ENCODE measurements at regions not wholly inside any gene's neighbourhood (a gene's known extent, or its start where the extent isn't known, plus 50 kb on each side); places are given as distances from the start of the nearest gene placed in this dataset.

GRCh38 chr11:119890466-119890865 lies 161.5 kb upstream of the NECTIN1 start:
- intact Hi-C loops (cut with micrococcal nuclease): no loop called here
- Mint-ChIP-seq H3K36me3 (no peaks in the 10 kb centered on the region), H3K9me3 (no peaks in the 10 kb centered on the region), H3K27ac (no peak overlapping the region), H3K27me3 (ENCODE audit: low read depth in 2 of 2) (peaks cover 15 to 35% of the 10 kb centered on the region in 2 donors), H3K4me3 (no peak overlapping the region), H3K4me1 (peaks cover 0 to 4% of the 10 kb centered on the region in 2 donors)
- H3K9me3 ChIP-seq (ENCODE audit: control insufficient read depth, insufficient read depth, low read length): no peaks in the 10 kb centered on the region
- no peaks in the 10 kb centered on the region for H3K36me3 ChIP-seq (ENCODE audit: control insufficient read depth, insufficient read depth, low read length)
- H3K4me3 ChIP-seq (ENCODE audit: low read length): no peak overlapping the region
- no peak for TF ChIP-seq CTCF (IDR thresholded peaks at IDR 0.05)
- no peak for DNase-seq
- no peak overlapping the region for H3K27ac ChIP-seq (ENCODE audit: low read length)
- H3K4me1 ChIP-seq (ENCODE audit: control insufficient read depth, insufficient read depth, low read length): peaks cover 6% of the 10 kb centered on the region
- ATAC-seq: no peak
- H3K27me3 ChIP-seq (ENCODE audit: control insufficient read depth, insufficient read depth, low read length): peaks cover 2% of the 10 kb centered on the region
- 86% methylated on average over 5 of the region's 5 CpGs for WGBS (ENCODE audit: insufficient coverage)

GRCh38 chr11:119889728-119890280 lies 160.8 kb upstream of the NECTIN1 start:
- intact Hi-C loops (cut with micrococcal nuclease): no loop called here
- no peak for TF ChIP-seq CTCF (IDR thresholded peaks at IDR 0.05)
- Histone ChIP-seq H3K27ac (ENCODE audit: low read length) (no peak overlapping the region), H3K4me1 (ENCODE audit: control insufficient read depth, insufficient read depth, low read length) (no peaks in the 10 kb centered on the region), H3K9me3 (ENCODE audit: control insufficient read depth, insufficient read depth, low read length) (no peaks in the 10 kb centered on the region), H3K36me3 (ENCODE audit: control insufficient read depth, insufficient read depth, low read length) (no peaks in the 10 kb centered on the region), H3K27me3 (ENCODE audit: control insufficient read depth, insufficient read depth, low read length) (peaks cover 2% of the 10 kb centered on the region), H3K4me3 (ENCODE audit: low read length) (no peak overlapping the region)
- H3K9me3 Mint-ChIP-seq: no peaks in the 10 kb centered on the region
- 83% methylated on average over 4 of the region's 4 CpGs for WGBS (ENCODE audit: insufficient coverage)
- no peaks in the 10 kb centered on the region for H3K4me1 Mint-ChIP-seq
- no peak overlapping the region for H3K27ac Mint-ChIP-seq
- DNase-seq: no peak
- H3K27me3 Mint-ChIP-seq (ENCODE audit: low read depth in 2 of 2): peaks cover 19 to 38% of the 10 kb centered on the region in 2 donors
- H3K36me3 Mint-ChIP-seq: no peaks in the 10 kb centered on the region
- H3K4me3 Mint-ChIP-seq: no peak overlapping the region
- no peak for ATAC-seq

GRCh38 chr11:119889111-119889510 lies 160.1 kb upstream of the NECTIN1 start:
- peaks cover 2% of the 10 kb centered on the region for H3K27me3 ChIP-seq (ENCODE audit: control insufficient read depth, insufficient read depth, low read length)
- no peak overlapping the region for H3K27ac ChIP-seq (ENCODE audit: low read length)
- WGBS (ENCODE audit: insufficient coverage): 81% methylated on average over 5 of the region's 5 CpGs
- no peaks in the 10 kb centered on the region for H3K36me3 ChIP-seq (ENCODE audit: control insufficient read depth, insufficient read depth, low read length)
- H3K4me1 ChIP-seq (ENCODE audit: control insufficient read depth, insufficient read depth, low read length): no peaks in the 10 kb centered on the region
- Mint-ChIP-seq H3K36me3 (no peaks in the 10 kb centered on the region), H3K27me3 (ENCODE audit: low read depth in 2 of 2) (peaks cover 25 to 45% of the 10 kb centered on the region in 2 donors), H3K4me1 (no peaks in the 10 kb centered on the region), H3K4me3 (no peak overlapping the region), H3K27ac (no peak overlapping the region), H3K9me3 (no peaks in the 10 kb centered on the region)
- no peaks in the 10 kb centered on the region for H3K9me3 ChIP-seq (ENCODE audit: control insufficient read depth, insufficient read depth, low read length)
- intact Hi-C loops (cut with micrococcal nuclease): no loop called here
- no peak for TF ChIP-seq CTCF (IDR thresholded peaks at IDR 0.05)
- DNase-seq (no peak), ATAC-seq (no peak)
- H3K4me3 ChIP-seq (ENCODE audit: low read length): no peak overlapping the region

- WGBS (ENCODE audit: insufficient coverage): 73% methylated on average over 5 of the region's 5 CpGs
Observed at GRCh38 chr11:119888119-119888518, 159.1 kb upstream of the NECTIN1 start.

More at GRCh38 chr11:119888119-119888518, 159.1 kb upstream of the NECTIN1 start:
- no peak for TF ChIP-seq CTCF (IDR thresholded peaks at IDR 0.05)
- Mint-ChIP-seq H3K27ac (no peak overlapping the region), H3K27me3 (ENCODE audit: low read depth in 2 of 2) (peaks cover 27 to 54% of the 10 kb centered on the region in 2 donors), H3K9me3 (no peaks in the 10 kb centered on the region), H3K4me3 (no peak overlapping the region), H3K36me3 (no peaks in the 10 kb centered on the region), H3K4me1 (no peaks in the 10 kb centered on the region)
- H3K36me3 ChIP-seq (ENCODE audit: control insufficient read depth, insufficient read depth, low read length): no peaks in the 10 kb centered on the region
- H3K27ac ChIP-seq (ENCODE audit: low read length): no peak overlapping the region
- ATAC-seq (no peak), DNase-seq (no peak)
- H3K4me3 ChIP-seq (ENCODE audit: low read length): no peak overlapping the region
- H3K27me3 ChIP-seq (ENCODE audit: control insufficient read depth, insufficient read depth, low read length): peaks cover 2% of the 10 kb centered on the region
- intact Hi-C loops (cut with micrococcal nuclease): no loop called here
- no peaks in the 10 kb centered on the region for H3K9me3 ChIP-seq (ENCODE audit: control insufficient read depth, insufficient read depth, low read length)
- no peaks in the 10 kb centered on the region for H3K4me1 ChIP-seq (ENCODE audit: control insufficient read depth, insufficient read depth, low read length)
